NOMO-1 treated with DMSO at 0.1 percent for 48 hours (cell line): ENCODE measurements at regions not wholly inside any gene's neighbourhood (a gene's known extent, or its start where the extent isn't known, plus 50 kb on each side); places are given as distances from the start of the nearest gene placed in this dataset.
"Not testable (repeated sequence)": the region's sequence is repeated elsewhere in the genome, so short reads cannot be mapped to it uniquely, and the experiment has no call there.

Experiments used
- DNase-seq: peaks from one replicate; lab custom pipeline; 2025; ENCODE audit not compliant: unreplicated experiment; lab: John Stamatoyannopoulos, UW

DNA sequence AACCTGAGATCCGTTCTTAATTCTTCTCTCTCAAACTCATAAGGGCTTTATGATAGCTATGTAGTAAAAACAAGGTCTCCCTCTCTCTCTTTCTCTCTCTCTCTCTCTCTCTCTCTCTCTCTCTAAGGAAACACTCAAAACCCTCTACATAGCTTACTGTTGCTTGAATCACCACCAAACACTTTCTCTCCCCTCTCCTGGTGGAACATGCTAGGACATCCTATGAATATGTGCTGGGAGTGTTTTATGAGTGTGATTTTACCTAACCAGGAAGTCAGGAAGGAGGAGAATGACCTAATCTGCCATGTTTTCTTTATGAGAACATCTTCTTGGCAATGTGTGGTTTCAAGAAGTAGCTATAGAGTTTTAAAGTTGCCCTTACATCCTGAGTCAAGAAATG lies 844.6 kb downstream of the TTLL7 start:
- not testable (repeated sequence) for DNase-seq

GRCh38 chr1:83151167-83151898 lies 847.6 kb downstream of the TTLL7 start:
- not testable (repeated sequence) for DNase-seq

DNA sequence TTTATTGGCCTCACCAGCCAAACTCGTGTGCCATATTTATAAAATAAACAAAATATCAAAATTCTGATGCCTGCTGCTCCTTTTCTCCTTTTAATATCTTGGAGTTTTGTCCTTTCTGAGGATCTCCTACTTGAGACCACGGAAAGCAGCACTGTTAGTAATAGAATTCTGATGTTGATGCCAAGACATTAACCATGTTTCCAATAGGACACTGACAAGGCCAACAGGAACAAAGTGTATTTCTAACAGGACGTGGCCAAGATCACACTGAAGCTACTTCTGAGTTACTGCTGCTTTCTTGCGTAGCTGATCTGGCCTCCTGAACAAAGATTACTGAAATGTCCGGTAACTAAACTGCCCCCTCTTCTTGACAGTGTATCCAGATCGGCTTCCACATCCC lies 848.5 kb downstream of the TTLL7 start:
- not testable (repeated sequence) for DNase-seq

DNA sequence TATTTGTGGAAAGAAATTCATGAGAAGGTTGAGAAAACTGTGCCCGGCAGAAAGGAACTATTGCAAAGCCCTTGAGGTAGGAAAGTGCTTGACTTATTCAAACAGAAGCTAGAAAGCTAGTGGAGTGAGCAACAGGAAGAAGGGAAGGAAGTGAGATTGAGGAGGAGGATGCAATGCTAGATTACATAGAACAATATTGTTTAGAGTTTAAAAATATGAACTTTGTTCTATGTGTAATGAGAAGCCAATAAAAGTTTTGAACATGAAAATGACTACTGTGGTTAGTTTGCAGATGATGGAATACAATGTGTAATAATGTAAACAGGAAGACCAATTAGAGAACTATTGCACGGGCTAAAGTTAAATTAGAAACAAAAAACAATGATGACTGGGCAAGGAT lies 853.1 kb downstream of the TTLL7 start:
- DNase-seq = not testable (repeated sequence)

DNA sequence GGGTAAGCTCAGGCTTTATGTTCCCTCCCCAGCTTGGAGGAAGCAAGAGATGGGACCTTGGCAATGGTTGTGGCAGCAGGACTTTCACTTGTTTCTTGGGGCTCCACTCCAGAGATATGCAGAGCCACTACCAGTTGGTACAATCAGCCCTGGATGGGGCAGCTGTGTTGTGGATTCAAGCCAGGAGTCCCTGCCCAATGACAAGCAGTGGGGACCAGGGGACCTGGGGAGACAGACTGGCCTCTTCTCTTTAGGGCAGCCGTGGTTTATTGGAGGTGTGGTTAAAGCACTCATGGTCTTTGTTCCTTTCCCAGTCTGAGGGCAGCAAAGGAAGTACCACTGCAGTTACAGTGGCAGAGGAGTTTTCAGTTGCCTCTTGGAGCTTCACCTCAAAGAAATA lies 856.1 kb downstream of the TTLL7 start:
- DNase-seq = not testable (repeated sequence)

DNA sequence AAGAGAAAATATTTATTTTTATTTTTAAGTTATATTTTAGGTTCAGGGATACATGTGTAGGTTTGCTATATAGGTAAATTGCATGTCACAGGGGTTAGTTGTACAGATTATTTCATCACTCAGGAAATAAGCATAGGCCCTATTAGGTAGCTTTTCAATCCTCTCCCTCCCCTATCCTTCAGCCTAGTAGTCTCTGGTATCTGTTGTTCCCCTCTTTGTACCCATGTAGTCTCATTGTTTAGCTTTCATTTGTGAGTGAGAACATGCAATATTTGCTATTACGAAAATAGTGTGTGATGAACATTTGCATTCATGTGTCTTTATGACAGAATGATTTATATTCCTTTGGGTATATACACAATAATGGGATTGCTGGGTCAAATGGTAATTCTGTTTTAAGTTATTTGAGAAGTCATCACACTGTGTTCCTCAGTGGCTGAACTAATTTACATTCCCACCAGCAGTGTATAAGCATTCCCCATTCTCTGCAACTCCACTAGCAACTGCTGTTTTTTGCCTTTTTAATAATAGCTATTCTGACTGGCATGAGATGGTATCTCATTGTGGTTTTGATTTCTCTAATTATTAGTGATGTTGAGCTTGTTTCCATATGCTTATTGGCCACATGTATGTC lies 863.3 kb downstream of the TTLL7 start:
- not testable (repeated sequence) for DNase-seq

DNA sequence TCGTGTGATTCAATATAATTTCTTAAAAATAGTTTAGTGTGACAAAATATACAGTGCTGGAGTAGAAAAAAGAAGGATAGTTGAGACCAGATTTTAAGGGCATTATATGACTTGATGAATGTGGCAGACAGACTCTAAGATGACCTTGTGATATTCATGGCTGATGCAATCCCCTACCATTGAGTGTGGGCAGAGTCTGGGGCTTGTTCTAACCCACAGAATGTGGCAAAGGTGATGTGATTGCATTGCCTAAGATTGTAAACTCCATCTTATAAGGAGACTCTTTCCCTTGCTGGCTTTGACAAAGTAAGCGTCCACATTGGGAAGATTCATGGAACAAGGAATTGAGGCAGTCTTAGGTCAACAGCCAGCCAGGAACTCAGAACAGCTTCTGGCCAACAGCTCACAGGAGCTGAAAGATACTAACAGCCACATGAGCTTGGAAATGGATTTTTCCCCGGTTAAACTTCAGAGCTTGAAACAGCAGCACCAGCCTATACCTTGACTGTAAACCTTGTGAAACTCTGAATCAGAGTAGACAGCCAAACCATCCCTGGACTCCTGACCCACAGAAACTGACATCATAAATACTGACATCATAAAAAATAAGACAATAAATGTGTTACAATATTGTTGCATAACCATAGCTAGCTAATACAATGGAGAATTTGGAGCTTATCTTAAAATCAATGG lies 864.5 kb downstream of the TTLL7 start:
- DNase-seq = not testable (repeated sequence)

GRCh38 chr1:83131692-83131955 lies 867.3 kb downstream of the TTLL7 start:
- DNase-seq = no peak

GRCh38 chr1:83130886-83131691 lies 867.8 kb downstream of the TTLL7 start:
- DNase-seq = peak; percentile 27

GRCh38 chr1:83129107-83129506 lies 869.8 kb downstream of the TTLL7 start:
- no peak for DNase-seq

DNA sequence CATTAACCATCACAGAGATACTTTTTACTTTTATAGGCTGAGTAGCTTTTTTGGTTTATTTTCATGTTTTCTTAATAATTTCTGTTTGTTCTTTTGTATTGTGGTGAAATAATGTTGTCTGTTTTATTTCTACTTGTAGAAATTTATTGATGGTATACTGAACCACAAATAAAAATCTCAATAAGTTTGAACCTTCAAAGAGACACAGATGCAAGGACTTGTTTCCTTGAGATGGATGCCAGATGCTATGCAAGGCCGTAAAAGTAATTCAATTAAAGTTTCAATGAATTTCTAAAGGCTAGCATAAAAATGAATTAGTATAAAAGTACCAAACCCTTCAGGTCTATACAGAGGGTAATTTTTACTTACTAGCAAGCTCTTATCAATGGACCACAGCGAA lies 873.5 kb downstream of the TTLL7 start:
- no peak for DNase-seq

GRCh38 chr1:83123019-83123418 lies 875.9 kb downstream of the TTLL7 start:
- no peak for DNase-seq

DNA sequence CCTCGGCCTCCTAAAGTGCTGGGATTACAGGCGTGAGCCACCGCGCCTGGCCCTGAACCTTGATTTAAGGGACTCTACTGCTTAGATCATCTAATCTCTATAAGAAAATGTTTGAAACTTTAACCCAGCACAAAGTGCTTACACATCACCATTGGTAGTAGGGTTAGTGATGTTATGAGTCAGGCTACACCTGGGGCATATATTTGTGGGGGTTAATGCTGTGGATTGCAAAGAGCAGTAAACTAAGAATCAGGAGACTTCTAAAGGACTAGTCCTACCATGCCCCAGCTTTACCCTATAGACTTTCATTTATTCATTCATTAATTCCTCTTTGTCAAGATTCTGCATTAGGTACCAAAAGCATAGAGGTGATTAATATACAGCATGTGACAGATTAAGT lies 880.5 kb downstream of the TTLL7 start:
- DNase-seq = no peak

DNA sequence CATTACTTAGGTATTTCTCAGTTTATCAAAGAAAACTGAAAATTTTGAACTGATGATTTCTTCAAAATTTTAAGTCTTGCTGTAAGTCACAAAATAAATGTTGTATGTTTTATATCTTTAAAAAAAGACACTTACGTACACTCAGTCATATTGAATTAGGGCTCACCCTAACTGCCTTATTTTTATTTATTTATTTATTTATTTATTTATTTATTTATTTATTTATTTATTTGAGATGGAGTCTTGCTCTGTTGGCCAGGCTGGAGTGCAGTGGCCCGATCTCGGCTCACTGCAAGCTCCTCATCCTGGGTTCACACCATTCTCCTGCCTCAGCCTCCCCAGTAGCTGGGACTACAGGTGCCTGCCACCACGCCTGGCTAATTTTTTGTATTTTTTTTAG lies 881.9 kb downstream of the TTLL7 start:
- not testable (repeated sequence) for DNase-seq

- no peak for DNase-seq
Observed at GRCh38 chr1:83115785-83116184, 883.1 kb downstream of the TTLL7 start.

GRCh38 chr1:83114136-83114834 lies 884.6 kb downstream of the TTLL7 start:
- no peak for DNase-seq

- no peak for DNase-seq
Observed at GRCh38 chr1:83113652-83114051, 885.3 kb downstream of the TTLL7 start.

DNA sequence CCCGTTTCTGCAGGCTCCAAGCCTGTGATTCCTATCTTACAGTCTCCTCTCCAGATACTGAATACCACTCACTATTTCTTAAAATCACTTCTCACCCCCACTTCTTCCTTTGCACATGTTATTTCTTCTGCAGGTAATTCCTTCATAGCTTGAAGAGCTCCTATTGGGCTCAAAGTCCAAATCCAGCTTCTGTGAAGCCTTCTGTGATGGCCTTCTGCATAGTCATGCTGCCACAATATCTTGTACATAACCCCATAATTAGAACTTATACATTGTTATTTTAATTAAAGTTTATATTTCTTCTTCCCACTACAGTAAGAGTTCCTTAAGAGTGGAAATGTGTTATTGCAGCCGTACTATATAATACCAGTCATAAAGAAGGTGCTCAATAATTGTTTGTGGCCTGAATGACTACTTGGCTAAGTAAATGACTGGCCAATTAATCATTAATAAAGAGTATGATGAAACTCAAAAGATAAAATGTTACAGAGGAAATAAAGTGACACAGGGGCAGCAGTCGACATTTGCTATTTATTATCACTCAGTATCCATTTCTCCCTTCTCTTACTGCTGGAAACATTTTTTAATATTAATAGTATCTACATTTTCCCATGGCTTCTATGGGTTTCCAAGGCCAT lies 886.6 kb downstream of the TTLL7 start:
- DNase-seq = no peak

DNA sequence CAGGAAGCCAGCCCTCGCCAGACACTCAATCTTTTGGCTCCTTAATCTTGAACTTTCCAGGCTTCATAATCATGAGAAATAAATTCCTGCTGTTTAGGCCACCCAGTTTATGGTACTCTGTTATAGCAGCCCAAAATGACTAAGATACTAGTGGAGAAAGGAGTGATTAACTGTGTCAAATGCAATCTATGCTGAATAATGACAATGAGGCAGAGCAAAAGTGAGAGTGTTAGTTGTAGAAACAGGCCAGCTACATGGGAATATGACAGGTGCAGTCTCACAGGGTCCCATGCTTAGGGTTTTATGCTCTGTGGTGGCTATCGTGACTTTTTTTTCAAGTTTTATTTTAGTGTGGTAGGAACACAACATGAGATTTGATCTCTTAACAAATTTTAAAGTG lies 888.8 kb downstream of the TTLL7 start:
- no peak for DNase-seq

DNA sequence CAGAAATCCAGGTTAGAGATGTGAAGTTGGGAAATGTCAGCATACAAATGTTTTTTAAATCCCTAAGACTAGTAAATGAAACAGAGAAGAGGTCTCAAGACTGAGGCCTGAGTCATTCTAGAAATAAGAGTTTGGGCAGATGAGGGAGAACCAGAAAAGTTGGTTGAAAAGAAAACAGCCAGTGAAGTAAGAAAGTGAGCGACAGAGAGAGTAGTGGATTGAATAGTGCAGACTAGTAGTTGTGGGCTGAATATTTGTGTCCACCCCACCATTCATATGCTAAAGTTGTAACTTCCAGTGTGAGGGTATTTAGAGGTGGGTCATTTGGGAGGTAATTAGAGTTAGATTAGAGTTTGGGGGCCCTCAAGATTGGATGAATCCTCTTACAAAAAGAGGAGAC lies 889.2 kb downstream of the TTLL7 start:
- no peak for DNase-seq

- no peak for DNase-seq
Observed at GRCh38 chr1:83104558-83104957, 894.4 kb downstream of the TTLL7 start.
